ENCODE measurements at regions not wholly inside any gene's neighbourhood (a gene's known extent, or its start where the extent isn't known, plus 50 kb on each side); places are given as distances from the start of the nearest gene placed in this dataset.

- TF ChIP-seq CTCF (IDR thresholded peaks at IDR 0.05; ENCODE audit: low read depth, low read length), result no peak
- no peak overlapping the region for H3K4me3 ChIP-seq (replicated peaks in 1 of 2; ENCODE audit: low read depth in 2 of 2, low read length in 2 of 2)
- no peak for DNase-seq (ENCODE audit: low read depth in 2 of 2)
These were observed 78.3 kb downstream of the RAMP3 start for GRCh38 chr7:45235905-45236304.

GRCh38 chr7:45236666-45237065, 79.1 kb downstream of the RAMP3 start:
- TF ChIP-seq CTCF (IDR thresholded peaks at IDR 0.05; ENCODE audit: low read depth, low read length), result no peak
- no peak overlapping the region for H3K4me3 ChIP-seq (replicated peaks in 1 of 2; ENCODE audit: low read depth in 2 of 2, low read length in 2 of 2)
- peak in 1 of 2 donors; percentile 63 for DNase-seq (ENCODE audit: low read depth in 2 of 2)

DNA sequence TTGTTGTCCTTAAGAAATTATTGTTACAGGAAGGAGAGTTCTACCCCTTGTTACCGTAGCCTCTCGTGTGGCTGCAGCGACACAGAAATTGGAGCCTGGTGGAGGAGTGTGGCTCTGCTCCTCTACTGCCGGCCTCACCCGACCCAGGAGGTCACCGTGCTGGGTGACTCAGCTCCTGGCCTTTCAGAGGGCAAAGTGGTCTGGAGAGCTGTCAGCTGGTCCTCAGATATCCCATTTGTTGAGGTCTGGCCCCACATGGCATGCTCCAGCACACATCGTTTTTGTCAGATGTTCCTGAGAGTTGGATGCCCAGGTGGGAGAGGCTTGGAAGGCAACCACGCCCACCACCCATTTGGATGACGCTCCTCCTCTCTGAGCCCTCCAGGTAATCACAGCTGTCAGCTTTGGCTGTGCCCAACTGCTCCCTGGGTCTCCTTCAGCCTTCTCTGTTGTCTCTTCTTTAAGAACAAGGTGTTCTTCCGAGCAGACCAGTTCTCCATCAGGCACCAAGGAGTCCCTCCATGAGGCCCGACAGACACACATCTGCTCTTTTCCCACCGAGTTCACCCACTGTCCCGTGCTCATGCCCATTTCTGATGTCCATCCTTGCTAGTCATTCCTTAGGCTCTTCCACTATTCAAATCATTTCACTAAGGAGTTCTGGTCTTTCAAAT, 80.3 kb downstream of the RAMP3 start:
- no peak overlapping the region for H3K4me3 ChIP-seq (replicated peaks in 1 of 2; ENCODE audit: low read depth in 2 of 2, low read length in 2 of 2)
- no peak for TF ChIP-seq CTCF (IDR thresholded peaks at IDR 0.05; ENCODE audit: low read depth, low read length)
- DNase-seq (ENCODE audit: low read depth in 2 of 2), result no peak

- no peak for DNase-seq (ENCODE audit: low read depth in 2 of 2)
- H3K4me3 ChIP-seq (replicated peaks in 1 of 2; ENCODE audit: low read depth in 2 of 2, low read length in 2 of 2), result no peak overlapping the region
- TF ChIP-seq CTCF (IDR thresholded peaks at IDR 0.05; ENCODE audit: low read depth, low read length), result no peak
These were observed 81.2 kb downstream of the RAMP3 start for GRCh38 chr7:45238806-45239205.

DNA sequence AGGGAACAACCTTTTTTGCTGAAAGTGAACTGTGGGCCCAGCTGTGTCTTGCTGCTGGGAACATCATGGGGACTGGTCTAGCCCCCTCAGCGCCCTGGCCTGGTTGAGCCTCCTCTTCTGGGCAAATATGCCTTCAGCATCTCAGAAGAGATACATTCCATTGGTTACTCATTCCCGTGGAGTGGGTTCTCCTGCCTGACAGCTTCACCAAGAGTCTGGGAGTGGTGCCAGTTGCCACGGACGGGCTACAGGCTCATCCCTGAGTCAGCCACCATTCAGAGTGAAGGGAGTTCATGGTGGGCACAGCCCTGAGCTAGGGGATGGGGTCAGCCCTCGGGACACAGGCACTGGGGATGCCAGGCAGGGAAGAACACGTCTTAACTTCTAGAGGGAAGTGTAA, 81.9 kb downstream of the RAMP3 start:
- TF ChIP-seq CTCF (IDR thresholded peaks at IDR 0.05; ENCODE audit: low read depth, low read length), result no peak
- DNase-seq (ENCODE audit: low read depth in 2 of 2), result peak; percentile 20 to 60
- H3K4me3 ChIP-seq (replicated peaks in 1 of 2; ENCODE audit: low read depth in 2 of 2, low read length in 2 of 2), result no peak overlapping the region

GRCh38 chr7:45240273-45240771, 82.7 kb downstream of the RAMP3 start:
- DNase-seq (ENCODE audit: low read depth in 2 of 2), result peak in 1 of 2 donors; percentile 16
- no peak overlapping the region for H3K4me3 ChIP-seq (replicated peaks in 1 of 2; ENCODE audit: low read depth in 2 of 2, low read length in 2 of 2)
- TF ChIP-seq CTCF (IDR thresholded peaks at IDR 0.05; ENCODE audit: low read depth, low read length), result no peak

- TF ChIP-seq CTCF (IDR thresholded peaks at IDR 0.05; ENCODE audit: low read depth, low read length), result no peak
- no peak for DNase-seq (ENCODE audit: low read depth in 2 of 2)
These were observed 83.3 kb downstream of the RAMP3 start for GRCh38 chr7:45240926-45241325.

More at GRCh38 chr7:45240926-45241325, 83.3 kb downstream of the RAMP3 start:
- no peak overlapping the region for H3K4me3 ChIP-seq (replicated peaks in 1 of 2; ENCODE audit: low read depth in 2 of 2, low read length in 2 of 2)
